ENCODE measurements at regions not wholly inside any gene's neighbourhood (a gene's known extent, or its start where the extent isn't known, plus 50 kb on each side); places are given as distances from the start of the nearest gene placed in this dataset.

GRCh38 chr10:26642896-26643653, 54.4 kb upstream of the PDSS1 start:
- intact Hi-C loops (cut with DNase I): loop anchor here (10.0 kb wide), 1 partner anchor 682 kb away; no protein-coding TSS in a partner anchor
- Histone ChIP-seq H3K36me3 (no peaks in the 10 kb centered on the region), H3K4me3 (replicated peaks in 1 of 3) (no peak overlapping the region), H3K27ac (no peak overlapping the region), H3K9me3 (no peaks in the 10 kb centered on the region), H3K27me3 (no peaks in the 10 kb centered on the region), H3K4me1 (no peaks in the 10 kb centered on the region)
- 83 to 87% methylated on average over 21 to 24 of the region's 32 CpGs for WGBS, 2 donors
- no peak for DNase-seq
- TF ChIP-seq POLR2A (IDR thresholded peaks at IDR 0.05) (no peak), CTCF (IDR thresholded peaks at IDR 0.05) (no peak)

GRCh38 chr10:26647602-26648244, 49.8 kb upstream of the PDSS1 start:
- 85 to 92% methylated on average over 5 to 12 of the region's 12 CpGs for WGBS, 2 donors
- no peak overlapping the region for H3K27ac ChIP-seq
- DNase-seq: no peak

More at GRCh38 chr10:26647602-26648244, 49.8 kb upstream of the PDSS1 start:
- intact Hi-C loops (cut with DNase I): loop anchor here (10.0 kb wide), 1 partner anchor 677 kb away; no protein-coding TSS in a partner anchor
- H3K4me3 ChIP-seq (replicated peaks in 1 of 3): no peak overlapping the region
- no peaks in the 10 kb centered on the region for H3K9me3 ChIP-seq
- H3K27me3 ChIP-seq: no peaks in the 10 kb centered on the region
- TF ChIP-seq POLR2A (IDR thresholded peaks at IDR 0.05) (no peak), CTCF (IDR thresholded peaks at IDR 0.05) (no peak)
- no peaks in the 10 kb centered on the region for H3K4me1 ChIP-seq
- no peaks in the 10 kb centered on the region for H3K36me3 ChIP-seq
